HuH-7 (cell line): ENCODE measurements at regions not wholly inside any gene's neighbourhood (a gene's known extent, or its start where the extent isn't known, plus 50 kb on each side); places are given as distances from the start of the nearest gene placed in this dataset.

Source experiments
- DNase-seq: peaks from one replicate; pipeline ENCODE4 v3.0.0; 2011; ENCODE audit warnings: low spot score

- peak; percentile 45 for DNase-seq
These were observed 67.9 kb upstream of the ZBTB40 start for GRCh38 chr1:22383526-22384294.

- DNase-seq: no peak
These were observed 66.1 kb upstream of the ZBTB40 start for GRCh38 chr1:22385537-22385936.

GRCh38 chr1:22386774-22387173 is 64.9 kb upstream of the ZBTB40 start:
- DNase-seq: no peak

- no peak for DNase-seq
These were observed 63.6 kb upstream of the ZBTB40 start for GRCh38 chr1:22387919-22388580.

DNA sequence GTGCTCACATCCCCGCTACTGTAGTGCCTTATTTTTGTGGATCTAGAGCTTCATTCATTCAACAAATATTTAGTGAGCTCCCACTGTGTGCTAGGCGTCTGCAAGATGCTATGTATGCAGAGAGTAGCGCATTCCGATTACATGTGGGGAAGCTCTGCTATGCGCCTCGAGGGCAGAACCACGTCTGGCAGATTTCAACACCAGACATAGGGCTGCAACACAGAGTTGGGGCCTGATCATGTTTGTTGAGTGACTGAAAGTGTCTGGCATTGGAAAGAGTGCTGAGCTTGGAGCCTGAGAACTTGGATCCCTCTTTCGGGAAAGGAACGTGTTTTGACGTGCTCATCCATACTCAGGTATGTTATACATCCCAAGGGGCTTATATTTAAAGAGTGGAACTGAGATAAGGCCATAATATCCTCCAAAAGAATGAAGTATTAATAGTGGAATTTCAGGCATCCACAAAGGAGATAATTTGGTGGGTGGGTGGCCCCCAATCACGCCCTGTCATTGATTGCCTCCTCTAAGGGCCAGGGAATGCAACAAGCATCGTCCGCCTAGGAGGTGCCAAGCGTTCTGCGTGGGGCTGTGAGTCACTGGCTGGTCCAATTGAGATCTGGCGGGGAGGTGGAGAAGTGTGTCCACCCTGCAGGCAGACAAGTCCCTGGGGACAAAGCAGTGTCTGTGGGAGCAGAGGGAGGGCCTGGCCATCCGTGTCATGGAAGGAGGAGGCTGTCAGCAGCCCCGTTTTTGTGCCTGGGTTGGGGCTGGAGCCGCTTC is 62.8 kb upstream of the ZBTB40 start:
- DNase-seq: no peak

DNA sequence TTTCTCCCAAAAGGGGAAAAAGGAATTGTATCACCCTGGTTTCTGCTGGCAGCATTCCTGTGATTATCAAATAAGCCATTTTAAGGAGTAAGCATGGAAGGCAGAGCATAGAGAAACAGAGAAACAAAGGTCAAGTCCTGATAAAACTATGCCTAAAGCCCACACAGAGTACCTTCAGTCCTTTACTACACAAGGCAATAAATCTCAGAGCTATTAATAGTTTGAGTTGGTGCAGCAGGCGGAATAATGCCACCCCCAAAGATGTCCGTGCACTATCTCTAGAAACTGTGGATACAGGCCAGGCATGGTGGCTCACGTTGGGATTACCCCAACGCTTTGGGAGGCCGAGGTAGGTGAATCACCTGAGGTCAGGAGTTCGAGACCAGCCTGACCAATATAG is 58.1 kb upstream of the ZBTB40 start:
- DNase-seq: no peak

DNA sequence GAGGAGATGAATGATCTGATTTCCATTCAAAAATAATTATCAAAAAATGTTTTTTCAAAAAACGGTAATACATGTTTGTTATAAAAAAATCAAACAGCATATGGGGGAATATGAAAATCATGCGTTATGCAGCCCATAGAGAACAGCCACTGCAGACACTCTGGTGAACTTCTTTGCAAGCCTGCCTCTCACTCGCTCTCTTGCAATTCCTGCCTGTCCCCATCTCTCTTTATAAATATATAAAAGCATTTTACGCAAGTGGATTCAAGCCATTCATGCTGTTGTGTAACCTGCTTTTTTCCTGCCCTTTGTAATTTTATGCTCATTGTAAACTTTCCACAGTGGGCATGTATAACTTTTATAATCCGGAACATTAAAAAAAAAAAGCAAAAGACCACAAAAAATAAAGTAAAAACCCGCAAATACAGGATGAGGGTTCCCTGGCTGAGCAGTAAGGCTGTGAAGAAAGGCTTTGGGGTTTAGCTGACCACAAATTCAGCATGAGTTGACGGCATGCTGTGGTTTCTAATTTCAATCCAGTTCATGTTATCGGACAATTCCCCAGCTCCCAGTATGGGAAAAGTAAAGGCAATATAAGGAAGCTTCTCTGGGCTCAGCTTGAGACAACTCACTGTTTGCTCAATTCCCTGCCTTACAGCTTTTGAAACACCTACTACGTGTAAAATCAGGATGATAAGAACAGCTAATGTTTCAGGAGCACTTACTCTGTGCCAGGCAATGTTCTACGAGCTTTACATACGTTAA is 52.8 kb upstream of the ZBTB40 start:
- DNase-seq: no peak

- no peak for DNase-seq
These were observed 52.1 kb upstream of the ZBTB40 start for GRCh38 chr1:22399421-22400091.
